Coronary artery (tissue), 2 donors: ENCODE measurements at regions not wholly inside any gene's neighbourhood (a gene's known extent, or its start where the extent isn't known, plus 50 kb on each side); places are given as distances from the start of the nearest gene placed in this dataset.
A peak's percentile ranks its signal among the peaks of the same experiment; 100 is the strongest.
"Not testable (repeated sequence)": the region's sequence is repeated elsewhere in the genome, so short reads cannot be mapped to it uniquely, and the experiment has no call there.

Source experiments
- DNase-seq: peaks from one replicate; pipeline ENCODE4 v3.0.0-alpha.2; 2017; ENCODE audit warnings: low spot score
- H3K27ac ChIP-seq, 2 donors: fragments of 200-600 bp; sonication (generic); one replicate each; pipeline ENCODE4 v1.5.1; 2016 to 2019
- H3K4me3 ChIP-seq: fragments of 200-600 bp; sonication (generic); 2 replicates; pipeline ENCODE4 v1.5.1; 2016; ENCODE audit warnings: mild to moderate bottlenecking, moderate library complexity
- CTCF ChIP-seq: fragments of 200-600 bp; sonication (generic); IDR thresholded peaks from one replicate; pipeline ENCODE4 v1.5.1; 2019; ENCODE audit warnings: antibody characterized with exemption

GRCh38 chr10:46786518-46787320 lies 124.5 kb upstream of the PTPN20 start:
- DNase-seq = peak; percentile 83
- Histone ChIP-seq H3K27ac (peak overlapping the region; percentile 59 to 89), H3K4me3 (peak overlapping the region; percentile 86)

- Histone ChIP-seq H3K4me3 (peak overlapping the region; percentile 86), H3K27ac (peak overlapping the region in 1 of 2 donors; percentile 89)
- TF ChIP-seq CTCF = no peak
- no peak for DNase-seq
Measured at GRCh38 chr10:46787321-46787615, 124.0 kb upstream of the PTPN20 start.

- H3K4me3 ChIP-seq, H3K27ac ChIP-seq, DNase-seq: not testable (repeated sequence)
Measured at GRCh38 chr10:46792657-46793357, 118.4 kb upstream of the PTPN20 start.

GRCh38 chr10:46796351-46796750 lies 114.9 kb upstream of the PTPN20 start:
- H3K27ac ChIP-seq, H3K4me3 ChIP-seq, DNase-seq: not testable (repeated sequence)

- H3K27ac ChIP-seq, DNase-seq, H3K4me3 ChIP-seq: not testable (repeated sequence)
Measured at GRCh38 chr10:46802010-46802409, 109.2 kb upstream of the PTPN20 start.

- not testable (repeated sequence) for H3K4me3 ChIP-seq, DNase-seq, H3K27ac ChIP-seq
Measured at GRCh38 chr10:46803082-46803481, 108.1 kb upstream of the PTPN20 start.

- not testable (repeated sequence) for H3K27ac ChIP-seq, H3K4me3 ChIP-seq, DNase-seq
Measured at GRCh38 chr10:46810222-46810621, 101.0 kb upstream of the PTPN20 start.

GRCh38 chr10:46816126-46816525 lies 95.1 kb upstream of the PTPN20 start:
- not testable (repeated sequence) for H3K27ac ChIP-seq, H3K4me3 ChIP-seq, DNase-seq

- not testable (repeated sequence) for H3K4me3 ChIP-seq, H3K27ac ChIP-seq, DNase-seq
Measured at GRCh38 chr10:46840393-46841050, 70.7 kb upstream of the PTPN20 start.

GRCh38 chr10:46841051-46841593 lies 70.1 kb upstream of the PTPN20 start:
- H3K27ac ChIP-seq, DNase-seq, H3K4me3 ChIP-seq: not testable (repeated sequence)

GRCh38 chr10:46845194-46845593 lies 66.0 kb upstream of the PTPN20 start:
- not testable (repeated sequence) for H3K4me3 ChIP-seq, H3K27ac ChIP-seq, DNase-seq

GRCh38 chr10:46845640-46846039 lies 65.6 kb upstream of the PTPN20 start:
- not testable (repeated sequence) for DNase-seq, H3K4me3 ChIP-seq, H3K27ac ChIP-seq

GRCh38 chr10:46860753-46861152 lies 50.5 kb upstream of the PTPN20 start:
- not testable (repeated sequence) for H3K4me3 ChIP-seq, H3K27ac ChIP-seq, DNase-seq
